H1 (cell line): ENCODE measurements at regions not wholly inside any gene's neighbourhood (a gene's known extent, or its start where the extent isn't known, plus 50 kb on each side); places are given as distances from the start of the nearest gene placed in this dataset.

Source experiments
- CTCF ChIA-PET: fragments of 300-600 bp; sonication (Branson Sonifier 250); formaldehyde crosslinking; loops from one replicate; lab custom pipeline; 2021; ENCODE audit not compliant: partially characterized antibody; lab: Charles Lee
- POLR2A ChIA-PET: fragments of 300-600 bp; sonication (Branson Sonifier 250); formaldehyde crosslinking; loops from one replicate; lab custom pipeline; 2021; ENCODE audit warnings: inconsistent platforms; ENCODE audit not compliant: partially characterized antibody; lab: Charles Lee
- DNase-seq, 2 experiments: peaks; one replicate each; pipeline versions ENCODE4 v3.0.0 to v3.0.0-alpha.2; 2010 to 2022; ENCODE audit warnings: low spot score in 2 of 2, low read depth in 1 of 2, mixed read lengths in 1 of 2
- FAIRE-seq: peaks from 2 replicates; lab custom pipeline; 2011; peaks lifted over from hg19 to GRCh38; lab: Jason Lieb, UNC
- H2AFZ ChIP-seq: 2 replicates; pipeline ENCODE4 v1.8.1; 2012; ENCODE audit warnings: low read length, inconsistent platforms
- H2AK5ac ChIP-seq: 2 replicates; pipeline ENCODE4 v1.6.1; 2013; ENCODE audit warnings: low read depth, low read length
- H2BK120ac ChIP-seq: replicated peaks from 2 replicates; pipeline ENCODE3; 2013; ENCODE audit warnings: low read depth, low read length, inconsistent platforms
- H2BK12ac ChIP-seq: 2 replicates; pipeline ENCODE4 v1.6.1; 2013; ENCODE audit warnings: low read depth, low read length
- H2BK15ac ChIP-seq: 2 replicates; pipeline ENCODE4 v1.6.1; 2013; ENCODE audit warnings: low read length
- H2BK20ac ChIP-seq: 2 replicates; pipeline ENCODE4 v1.6.1; 2013; ENCODE audit warnings: low read length
- H2BK5ac ChIP-seq: 2 replicates; pipeline ENCODE4 v1.6.1; 2013; ENCODE audit warnings: low read depth, low read length
- H3K14ac ChIP-seq: 2 replicates; pipeline ENCODE4 v1.6.1; 2013; ENCODE audit warnings: inconsistent platforms; ENCODE audit not compliant: insufficient read length
- H3K18ac ChIP-seq: 2 replicates; pipeline ENCODE4 v1.6.1; 2013; ENCODE audit warnings: low read length; ENCODE audit errors: extremely low read depth
- H3K23ac ChIP-seq: 2 replicates; pipeline ENCODE4 v1.6.1; 2013; ENCODE audit warnings: inconsistent platforms; ENCODE audit not compliant: insufficient read length
- H3K23me2 ChIP-seq: 2 replicates; pipeline ENCODE4 v1.6.1; 2013; ENCODE audit warnings: low read depth, low read length
- H3K27ac ChIP-seq: 2 replicates; pipeline ENCODE4 v1.6.1; 2011; ENCODE audit warnings: low read depth, low read length, inconsistent platforms
- H3K27me3 ChIP-seq, 4 experiments: replicated peaks in 1 of 4; 1 replicate in 1 of 4; 2 replicates in 3 of 4; pipeline versions ENCODE4 v1.6.1 to v1.8.1; 2011 to 2013; ENCODE audit warnings: low read length in 3 of 4, mild to moderate bottlenecking in 3 of 4, inconsistent platforms in 2 of 4, mixed read lengths in 2 of 4, moderate library complexity in 1 of 4; ENCODE audit not compliant: control insufficient read depth in 3 of 4, insufficient read depth in 3 of 4; ENCODE audit errors: extremely low read depth in 1 of 4
- H3K36me3 ChIP-seq, 4 experiments: 2 replicates each; pipeline versions ENCODE4 v1.6.1 to v1.8.1; 2011 to 2013; ENCODE audit warnings: mild to moderate bottlenecking in 4 of 4, low read length in 3 of 4, moderate library complexity in 2 of 4, control low read depth in 1 of 4, inconsistent platforms in 1 of 4; ENCODE audit not compliant: insufficient read depth in 4 of 4, control insufficient read depth in 2 of 4
- H3K4ac ChIP-seq: replicated peaks from 2 replicates; pipeline ENCODE3; 2013; ENCODE audit warnings: low read length, low read depth, mixed read lengths, inconsistent platforms; ENCODE audit not compliant: insufficient read length
- H3K4me1 ChIP-seq, 4 experiments: replicated peaks in 1 of 4; 1 replicate in 1 of 4; 2 replicates in 3 of 4; pipeline versions ENCODE4 v1.6.1 to v1.8.1; 2011 to 2013; ENCODE audit warnings: low read length in 3 of 4, inconsistent platforms in 2 of 4, mixed read lengths in 1 of 4; ENCODE audit not compliant: insufficient read depth in 4 of 4, control insufficient read depth in 3 of 4
- H3K4me2 ChIP-seq, 2 experiments: 2 replicates each; pipeline versions ENCODE4 v1.6.1 to v1.8.1; 2011 to 2013; ENCODE audit warnings: low read depth in 2 of 2, low read length in 2 of 2, control low read depth in 1 of 2, inconsistent platforms in 1 of 2, mild to moderate bottlenecking in 1 of 2; ENCODE audit not compliant: insufficient read depth in 1 of 2
- H3K4me3 ChIP-seq, 4 experiments: fragments of 200-600, 300-600 bp in 1 of 4; sonication (generic), shearing (Covaris generic), sonication (Bioruptor Twin) in 1 of 4; 2 replicates each; pipeline versions ENCODE4 v1.5.1 to v1.8.1; 2011 to 2016; ENCODE audit warnings: low read length in 4 of 4, low read depth in 3 of 4, control low read depth in 2 of 4, inconsistent platforms in 2 of 4, mild to moderate bottlenecking in 2 of 4, mixed read lengths in 1 of 4, moderate library complexity in 1 of 4; ENCODE audit not compliant: insufficient read depth in 2 of 4; ENCODE audit errors: extremely low read depth in 1 of 4
- H3K56ac ChIP-seq: replicated peaks from 2 replicates; pipeline ENCODE3; 2013; ENCODE audit warnings: low read depth, mild to moderate bottlenecking, mixed read lengths, low read length, inconsistent platforms; ENCODE audit not compliant: insufficient read length
- H3K79me1 ChIP-seq: 2 replicates; pipeline ENCODE4 v1.6.1; 2013; ENCODE audit warnings: low read depth, low read length, control low read depth
- H3K79me2 ChIP-seq, 2 experiments: 2 replicates each; pipeline versions ENCODE4 v1.6.1 to v1.8.1; 2012 to 2013; ENCODE audit warnings: low read length in 2 of 2, mild to moderate bottlenecking in 2 of 2, inconsistent platforms in 1 of 2; ENCODE audit not compliant: insufficient read depth in 2 of 2, control insufficient read depth in 1 of 2
- H3K9ac ChIP-seq, 4 experiments: replicated peaks in 1 of 4; 1 replicate in 1 of 4; 2 replicates in 3 of 4; pipeline versions ENCODE4 v1.6.1 to v1.8.1; 2011 to 2013; ENCODE audit warnings: low read depth in 3 of 4, low read length in 3 of 4, control low read depth in 2 of 4, mild to moderate bottlenecking in 2 of 4, moderate library complexity in 2 of 4, inconsistent platforms in 1 of 4; ENCODE audit errors: extremely low read depth in 1 of 4
- H3K9me3 ChIP-seq, 2 experiments: 2 replicates each; pipeline versions ENCODE4 v1.6.1 to v1.8.1; 2012 to 2013; ENCODE audit warnings: mild to moderate bottlenecking in 2 of 2, moderate library complexity in 2 of 2, control low read depth in 1 of 2, inconsistent platforms in 1 of 2, low read depth in 1 of 2, low read length in 1 of 2, mixed read lengths in 1 of 2; ENCODE audit not compliant: insufficient read depth in 2 of 2
- H4K20me1 ChIP-seq, 2 experiments: replicated peaks in 1 of 2; 2 replicates each; pipeline versions ENCODE3 to v1.8.1; 2011 to 2013; ENCODE audit warnings: inconsistent platforms in 2 of 2, low read length in 2 of 2, mild to moderate bottlenecking in 1 of 2; ENCODE audit not compliant: insufficient read depth in 2 of 2, control insufficient read depth in 1 of 2
- H4K5ac ChIP-seq: 2 replicates; pipeline ENCODE4 v1.6.1; 2013; ENCODE audit warnings: low read length, low read depth, mixed read lengths, inconsistent platforms; ENCODE audit not compliant: insufficient read length
- H4K8ac ChIP-seq: 2 replicates; pipeline ENCODE4 v1.8.0; 2013; ENCODE audit warnings: mild to moderate bottlenecking, moderate library complexity, low read length, inconsistent platforms; ENCODE audit not compliant: insufficient read depth; ENCODE audit errors: extremely low read depth
- H4K91ac ChIP-seq: replicated peaks from 2 replicates; pipeline ENCODE3; 2013; ENCODE audit warnings: low read length, mixed read lengths, inconsistent platforms; ENCODE audit not compliant: insufficient read length
- RFX5 ChIP-seq: IDR thresholded peaks from 2 replicates; pipeline ENCODE4 v1.6.1; 2011; ENCODE audit warnings: low read depth, low read length, improper control_type of control experiment, borderline replicate concordance
- SIN3A ChIP-seq, 2 experiments: IDR thresholded peaks in 1 of 2; conservative IDR thresholded peaks in 1 of 2; 2 replicates each; pipeline ENCODE4 v1.6.1; 2011 to 2012; ENCODE audit warnings: low read length in 2 of 2, improper control_type of control experiment in 1 of 2, low read depth in 1 of 2, mild to moderate bottlenecking in 1 of 2
- TCF12 ChIP-seq: IDR thresholded peaks from 2 replicates; pipeline ENCODE4 v1.6.1; 2011; ENCODE audit warnings: low read depth, mild to moderate bottlenecking, low read length
- WGBS, 2 experiments: shearing (Covaris generic) in 1 of 2; methylation state at CpG; one replicate each; pipeline versions ENCODE4 v1.1.6 to v1.1.7; 2013 to 2015; ENCODE audit warnings: low lambda C conversion rate in 2 of 2, mixed read lengths in 2 of 2, inconsistent platforms in 1 of 2, low coverage in 1 of 2, missing lambda C conversion rate in 1 of 2; ENCODE audit not compliant: insufficient replicate concordance in 2 of 2, insufficient coverage in 1 of 2, insufficient read length in 1 of 2; ENCODE audit errors: extremely low coverage in 1 of 2, missing lambda C conversion rate in 1 of 2; 5-methylcytosine and 5-hydroxymethylcytosine counted together

DNA sequence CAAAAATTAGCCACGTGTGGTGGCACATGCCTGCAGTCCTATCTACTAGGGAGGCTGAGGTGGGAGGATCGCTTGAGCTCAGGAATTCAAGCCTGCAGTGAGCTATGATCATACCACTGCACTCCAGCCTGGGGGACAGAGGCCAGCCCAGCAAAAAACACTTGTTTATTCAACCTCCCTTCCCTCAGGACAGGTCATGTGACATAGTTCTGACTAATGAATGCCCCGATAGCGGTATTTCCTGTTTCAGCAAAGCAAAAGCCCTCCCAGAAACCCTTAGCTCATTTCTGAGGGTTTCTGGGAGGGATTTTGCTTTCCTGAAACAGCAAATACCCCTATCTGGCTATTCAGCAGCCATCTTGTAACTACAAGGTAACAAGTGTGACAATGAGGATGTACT, 157.1 kb downstream of the GATA3 start:
- Histone ChIP-seq H3K4me2 (no peak overlapping the region), H3K79me1 (no peaks in the 10 kb centered on the region), H3K27ac (no peak overlapping the region), H3K56ac (no peak overlapping the region), H2BK12ac (no peak overlapping the region), H3K18ac (no peak overlapping the region), H2AK5ac (no peak overlapping the region), H2BK20ac (no peak overlapping the region), H2AFZ (no peak overlapping the region), H3K4me3 (no peak overlapping the region), H3K27me3 (no peaks in the 10 kb centered on the region), H3K36me3 (no peaks in the 10 kb centered on the region), H3K79me2 (no peaks in the 10 kb centered on the region), H3K9ac (no peak overlapping the region), H3K4ac (no peak overlapping the region), H3K4me1 (no peaks in the 10 kb centered on the region), H3K23ac (no peak overlapping the region), H2BK15ac (no peak overlapping the region), H3K9me3 (no peaks in the 10 kb centered on the region), H3K23me2 (no peaks in the 10 kb centered on the region), H3K14ac (no peak overlapping the region), H4K5ac (no peak overlapping the region), H2BK120ac (no peak overlapping the region), H2BK5ac (no peak overlapping the region), H4K20me1 (no peaks in the 10 kb centered on the region), H4K91ac (no peak overlapping the region), H4K8ac (no peak overlapping the region)
- ChIA-PET CTCF (interaction anchor here (0.7 kb wide), 1 partner anchor 13 kb away, joined by 3 read pairs; no protein-coding TSS in a partner anchor), POLR2A (no interaction called here)
- TF ChIP-seq SIN3A (conservative IDR thresholded peaks at IDR 0.05 in 1 of 2, IDR thresholded peaks at IDR 0.05 in 1 of 2; ENCODE audit: low read depth in 1 of 2, low read length in 2 of 2) (no peak), RFX5 (no peak), TCF12 (no peak)
- DNase-seq (no peak), FAIRE-seq (no peak)
- 94% methylated on average over 4 of the region's 4 CpGs; no CpG with 5 or more reads in 1 of the 2 experiments for WGBS, 2 experiments
